BLaER1 (cell line): ENCODE measurements at regions not wholly inside any gene's neighbourhood (a gene's known extent, or its start where the extent isn't known, plus 50 kb on each side); places are given as distances from the start of the nearest gene placed in this dataset.

Source experiments
- H3K27ac ChIP-seq: shearing (Covaris generic); formaldehyde crosslinking; 2 replicates; pipeline ENCODE4 v1.8.1; 2022
- H3K27me3 ChIP-seq: shearing (Covaris generic); formaldehyde crosslinking; 2 replicates; pipeline ENCODE4 v1.8.1; 2022
- H3K36me3 ChIP-seq: shearing (Covaris generic); formaldehyde crosslinking; 2 replicates; pipeline ENCODE4 v1.8.1; 2022
- H3K4me1 ChIP-seq: shearing (Covaris generic); formaldehyde crosslinking; 2 replicates; pipeline ENCODE4 v1.8.1; 2022
- H3K4me2 ChIP-seq: shearing (Covaris generic); formaldehyde crosslinking; 2 replicates; pipeline ENCODE4 v1.8.1; 2022
- H3K4me3 ChIP-seq: shearing (Covaris generic); formaldehyde crosslinking; 2 replicates; pipeline ENCODE4 v1.8.1; 2022
- H3K9ac ChIP-seq: shearing (Covaris generic); formaldehyde crosslinking; 2 replicates; pipeline ENCODE4 v1.8.1; 2022
- H3K9me3 ChIP-seq: shearing (Covaris generic); formaldehyde crosslinking; 2 replicates; pipeline ENCODE4 v1.8.1; 2022
- H4K20me1 ChIP-seq: shearing (Covaris generic); formaldehyde crosslinking; 2 replicates; pipeline ENCODE4 v1.8.1; 2022
- Cebpa-rat ChIP-seq: shearing (Covaris generic); IDR thresholded peaks from 2 replicates; pipeline ENCODE4 v1.8.1; 2022

- H3K27me3 ChIP-seq = no peaks in the 10 kb centered on the region
- no peaks in the 10 kb centered on the region for H4K20me1 ChIP-seq
- no peaks in the 10 kb centered on the region for H3K9me3 ChIP-seq
- no peak for TF ChIP-seq Cebpa-rat
- H3K27ac ChIP-seq = no peak overlapping the region
- no peaks in the 10 kb centered on the region for H3K4me1 ChIP-seq
- H3K36me3 ChIP-seq = no peaks in the 10 kb centered on the region
- no peak overlapping the region for H3K9ac ChIP-seq
- H3K4me3 ChIP-seq = no peak overlapping the region
- no peak overlapping the region for H3K4me2 ChIP-seq
These were observed 292.1 kb upstream of the HSF2 start for GRCh38 chr6:122107256-122107852.

GRCh38 chr6:122109075-122109474 is 290.4 kb upstream of the HSF2 start:
- H3K4me1 ChIP-seq = no peaks in the 10 kb centered on the region
- H3K27me3 ChIP-seq = no peaks in the 10 kb centered on the region
- H3K4me3 ChIP-seq = no peak overlapping the region
- no peaks in the 10 kb centered on the region for H4K20me1 ChIP-seq
- no peaks in the 10 kb centered on the region for H3K36me3 ChIP-seq
- H3K27ac ChIP-seq = no peak overlapping the region
- no peak for TF ChIP-seq Cebpa-rat
- H3K4me2 ChIP-seq = no peak overlapping the region
- H3K9me3 ChIP-seq = no peaks in the 10 kb centered on the region
- no peak overlapping the region for H3K9ac ChIP-seq

GRCh38 chr6:122114717-122115116 is 284.7 kb upstream of the HSF2 start:
- no peak for TF ChIP-seq Cebpa-rat
- H3K27me3 ChIP-seq = no peaks in the 10 kb centered on the region
- H3K27ac ChIP-seq = no peak overlapping the region
- H3K4me2 ChIP-seq = no peak overlapping the region
- no peaks in the 10 kb centered on the region for H3K4me1 ChIP-seq
- no peak overlapping the region for H3K9ac ChIP-seq
- no peak overlapping the region for H3K4me3 ChIP-seq
- H3K36me3 ChIP-seq = no peaks in the 10 kb centered on the region
- H4K20me1 ChIP-seq = no peaks in the 10 kb centered on the region
- H3K9me3 ChIP-seq = no peaks in the 10 kb centered on the region

- H3K9me3 ChIP-seq = no peaks in the 10 kb centered on the region
- H3K9ac ChIP-seq = no peak overlapping the region
- TF ChIP-seq Cebpa-rat = no peak
- H3K4me1 ChIP-seq = no peaks in the 10 kb centered on the region
- H3K36me3 ChIP-seq = no peaks in the 10 kb centered on the region
- H3K27ac ChIP-seq = no peak overlapping the region
- no peak overlapping the region for H3K4me3 ChIP-seq
- H4K20me1 ChIP-seq = no peaks in the 10 kb centered on the region
- H3K4me2 ChIP-seq = no peak overlapping the region
- H3K27me3 ChIP-seq = no peaks in the 10 kb centered on the region
These were observed 283.2 kb upstream of the HSF2 start for GRCh38 chr6:122116119-122116834.

- Histone ChIP-seq H3K9ac (no peak overlapping the region), H3K4me2 (no peak overlapping the region), H3K36me3 (no peaks in the 10 kb centered on the region), H3K9me3 (no peaks in the 10 kb centered on the region), H3K27me3 (no peaks in the 10 kb centered on the region), H4K20me1 (no peaks in the 10 kb centered on the region), H3K4me1 (no peaks in the 10 kb centered on the region), H3K4me3 (no peak overlapping the region), H3K27ac (no peak overlapping the region)
- no peak for TF ChIP-seq Cebpa-rat
These were observed 282.4 kb upstream of the HSF2 start for GRCh38 chr6:122116835-122117627.

GRCh38 chr6:122118945-122119506 is 280.4 kb upstream of the HSF2 start:
- no peaks in the 10 kb centered on the region for H3K36me3 ChIP-seq

GRCh38 chr6:122122202-122122601 is 277.2 kb upstream of the HSF2 start:
- Histone ChIP-seq H3K27me3 (no peaks in the 10 kb centered on the region), H3K4me3 (no peak overlapping the region), H3K4me2 (no peak overlapping the region), H4K20me1 (no peaks in the 10 kb centered on the region), H3K36me3 (no peaks in the 10 kb centered on the region), H3K4me1 (no peaks in the 10 kb centered on the region), H3K9me3 (no peaks in the 10 kb centered on the region), H3K27ac (no peak overlapping the region), H3K9ac (no peak overlapping the region)
- no peak for TF ChIP-seq Cebpa-rat

More at GRCh38 chr6:122118945-122119506, 280.4 kb upstream of the HSF2 start:
- no peaks in the 10 kb centered on the region for H3K4me1 ChIP-seq
- no peak for TF ChIP-seq Cebpa-rat
- no peak overlapping the region for H3K4me2 ChIP-seq
- H3K27ac ChIP-seq = no peak overlapping the region
- no peaks in the 10 kb centered on the region for H3K27me3 ChIP-seq
- H3K9me3 ChIP-seq = no peaks in the 10 kb centered on the region
- H3K9ac ChIP-seq = no peak overlapping the region
- H3K4me3 ChIP-seq = no peak overlapping the region
- no peaks in the 10 kb centered on the region for H4K20me1 ChIP-seq

GRCh38 chr6:122122686-122123085 is 276.8 kb upstream of the HSF2 start:
- H3K4me1 ChIP-seq = no peaks in the 10 kb centered on the region
- no peaks in the 10 kb centered on the region for H4K20me1 ChIP-seq
- no peaks in the 10 kb centered on the region for H3K27me3 ChIP-seq
- TF ChIP-seq Cebpa-rat = no peak
- no peak overlapping the region for H3K27ac ChIP-seq
- H3K9me3 ChIP-seq = no peaks in the 10 kb centered on the region
- no peak overlapping the region for H3K9ac ChIP-seq
- H3K36me3 ChIP-seq = no peaks in the 10 kb centered on the region
- no peak overlapping the region for H3K4me2 ChIP-seq
- no peak overlapping the region for H3K4me3 ChIP-seq

- Histone ChIP-seq H3K9ac (no peak overlapping the region), H4K20me1 (no peaks in the 10 kb centered on the region)
- no peak for TF ChIP-seq Cebpa-rat
These were observed 274.5 kb upstream of the HSF2 start for GRCh38 chr6:122124908-122125307.

GRCh38 chr6:122126894-122127293 is 272.6 kb upstream of the HSF2 start:
- H3K36me3 ChIP-seq = no peaks in the 10 kb centered on the region
- no peak overlapping the region for H3K4me3 ChIP-seq
- no peak overlapping the region for H3K9ac ChIP-seq
- H4K20me1 ChIP-seq = no peaks in the 10 kb centered on the region
- H3K4me1 ChIP-seq = peaks cover 5% of the 10 kb centered on the region; the same call in 1 of the 2 replicates
- H3K4me2 ChIP-seq = no peak overlapping the region
- TF ChIP-seq Cebpa-rat = no peak
- H3K27me3 ChIP-seq = no peaks in the 10 kb centered on the region
- H3K9me3 ChIP-seq = no peaks in the 10 kb centered on the region
- H3K27ac ChIP-seq = no peak overlapping the region

More at GRCh38 chr6:122124908-122125307, 274.5 kb upstream of the HSF2 start:
- Histone ChIP-seq H3K4me1 (0 out of 2 replicates have a peak, but pooled peaks cover under 1% of the 10 kb centered on the region), H3K36me3 (no peaks in the 10 kb centered on the region), H3K9me3 (no peaks in the 10 kb centered on the region), H3K27ac (no peak overlapping the region), H3K4me3 (no peak overlapping the region), H3K4me2 (no peak overlapping the region), H3K27me3 (no peaks in the 10 kb centered on the region)
